ENCODE measurements at regions not wholly inside any gene's neighbourhood (a gene's known extent, or its start where the extent isn't known, plus 50 kb on each side); places are given as distances from the start of the nearest gene placed in this dataset.
"Not testable (repeated sequence)": the region's sequence is repeated elsewhere in the genome, so short reads cannot be mapped to it uniquely, and the experiment has no call there.

GRCh38 chr7:112916431-112916830, 126.2 kb upstream of the TMEM168 start:
- WGBS, 2 donors = 96 to 98% methylated on average over 18 of the region's 18 CpGs
- not testable (repeated sequence) for H3K9me3 ChIP-seq (ENCODE audit: control insufficient read depth in 2 of 2, insufficient read depth in 1 of 2, low read depth in 1 of 2, low read length in 1 of 2); H3K4me3 ChIP-seq (ENCODE audit: low read depth in 1 of 2, low read length in 2 of 2)

GRCh38 chr7:112908086-112908485, 117.9 kb upstream of the TMEM168 start:
- Histone ChIP-seq H3K4me3 (ENCODE audit: low read depth in 1 of 2, low read length in 2 of 2) (no peak overlapping the region), H3K9me3 (ENCODE audit: control insufficient read depth in 2 of 2, insufficient read depth in 1 of 2, low read depth in 1 of 2, low read length in 1 of 2) (no peaks in the 10 kb centered on the region), H3K27ac (ENCODE audit: low read depth in 2 of 2, low read length in 1 of 2) (no peak overlapping the region), H3K4me1 (ENCODE audit: control insufficient read depth in 2 of 2, insufficient read depth in 2 of 2, low read length in 1 of 2) (no peaks in the 10 kb centered on the region), H3K27me3 (ENCODE audit: control insufficient read depth in 1 of 2, insufficient read depth in 2 of 2, low read length in 2 of 2) (no peaks in the 10 kb centered on the region), H3K36me3 (ENCODE audit: control insufficient read depth in 2 of 2, insufficient read depth in 2 of 2, low read length in 1 of 2) (peaks cover 0 to 5% of the 10 kb centered on the region in 2 donors)
- WGBS, 2 donors = 89 to 92% methylated on average over 2 of the region's 2 CpGs

More at GRCh38 chr7:112916431-112916830, 126.2 kb upstream of the TMEM168 start:
- not testable (repeated sequence) for H3K27ac ChIP-seq (ENCODE audit: low read depth in 2 of 2, low read length in 1 of 2); H3K36me3 ChIP-seq (ENCODE audit: control insufficient read depth in 2 of 2, insufficient read depth in 2 of 2, low read length in 1 of 2); H3K27me3 ChIP-seq (ENCODE audit: control insufficient read depth in 1 of 2, insufficient read depth in 2 of 2, low read length in 2 of 2); H3K4me1 ChIP-seq (ENCODE audit: control insufficient read depth in 2 of 2, insufficient read depth in 2 of 2, low read length in 1 of 2)

GRCh38 chr7:112907658-112908057, 117.5 kb upstream of the TMEM168 start:
- Histone ChIP-seq H3K4me3 (ENCODE audit: low read depth in 1 of 2, low read length in 2 of 2) (no peak overlapping the region), H3K27ac (ENCODE audit: low read depth in 2 of 2, low read length in 1 of 2) (no peak overlapping the region), H3K36me3 (ENCODE audit: control insufficient read depth in 2 of 2, insufficient read depth in 2 of 2, low read length in 1 of 2) (peaks cover 0 to 5% of the 10 kb centered on the region in 2 donors), H3K9me3 (ENCODE audit: control insufficient read depth in 2 of 2, insufficient read depth in 1 of 2, low read depth in 1 of 2, low read length in 1 of 2) (no peaks in the 10 kb centered on the region), H3K4me1 (ENCODE audit: control insufficient read depth in 2 of 2, insufficient read depth in 2 of 2, low read length in 1 of 2) (no peaks in the 10 kb centered on the region), H3K27me3 (ENCODE audit: control insufficient read depth in 1 of 2, insufficient read depth in 2 of 2, low read length in 2 of 2) (no peaks in the 10 kb centered on the region)
- 94 to 98% methylated on average over 1 of the region's 1 CpG for WGBS, 2 donors

- Histone ChIP-seq H3K4me3 (ENCODE audit: low read depth in 1 of 2, low read length in 2 of 2) (no peak overlapping the region), H3K36me3 (ENCODE audit: control insufficient read depth in 2 of 2, insufficient read depth in 2 of 2, low read length in 1 of 2) (peaks cover 0 to under 1% of the 10 kb centered on the region in 2 donors), H3K27ac (ENCODE audit: low read depth in 2 of 2, low read length in 1 of 2) (no peak overlapping the region), H3K27me3 (ENCODE audit: control insufficient read depth in 1 of 2, insufficient read depth in 2 of 2, low read length in 2 of 2) (no peaks in the 10 kb centered on the region), H3K9me3 (ENCODE audit: control insufficient read depth in 2 of 2, insufficient read depth in 1 of 2, low read depth in 1 of 2, low read length in 1 of 2) (no peaks in the 10 kb centered on the region), H3K4me1 (ENCODE audit: control insufficient read depth in 2 of 2, insufficient read depth in 2 of 2, low read length in 1 of 2) (no peaks in the 10 kb centered on the region)
Observed at GRCh38 chr7:112905950-112906349, 115.8 kb upstream of the TMEM168 start.

- no peaks in the 10 kb centered on the region for H3K27me3 ChIP-seq (ENCODE audit: control insufficient read depth in 1 of 2, insufficient read depth in 2 of 2, low read length in 2 of 2)
- no peaks in the 10 kb centered on the region for H3K36me3 ChIP-seq (ENCODE audit: control insufficient read depth in 2 of 2, insufficient read depth in 2 of 2, low read length in 1 of 2)
- no peak overlapping the region for H3K27ac ChIP-seq (ENCODE audit: low read depth in 2 of 2, low read length in 1 of 2)
- no peak overlapping the region for H3K4me3 ChIP-seq (ENCODE audit: low read depth in 1 of 2, low read length in 2 of 2)
- H3K4me1 ChIP-seq (ENCODE audit: control insufficient read depth in 2 of 2, insufficient read depth in 2 of 2, low read length in 1 of 2) = no peaks in the 10 kb centered on the region
- H3K9me3 ChIP-seq (ENCODE audit: control insufficient read depth in 2 of 2, insufficient read depth in 1 of 2, low read depth in 1 of 2, low read length in 1 of 2) = no peaks in the 10 kb centered on the region
Observed at GRCh38 chr7:112905413-112905812, 115.2 kb upstream of the TMEM168 start.

GRCh38 chr7:112898432-112899290, 108.5 kb upstream of the TMEM168 start:
- Histone ChIP-seq H3K9me3 (ENCODE audit: control insufficient read depth in 2 of 2, insufficient read depth in 1 of 2, low read depth in 1 of 2, low read length in 1 of 2) (no peaks in the 10 kb centered on the region), H3K36me3 (ENCODE audit: control insufficient read depth in 2 of 2, insufficient read depth in 2 of 2, low read length in 1 of 2) (peaks cover 3 to 4% of the 10 kb centered on the region in 2 donors), H3K27me3 (ENCODE audit: control insufficient read depth in 1 of 2, insufficient read depth in 2 of 2, low read length in 2 of 2) (no peaks in the 10 kb centered on the region), H3K4me1 (ENCODE audit: control insufficient read depth in 2 of 2, insufficient read depth in 2 of 2, low read length in 1 of 2) (peaks cover 0 to 2% of the 10 kb centered on the region in 2 donors), H3K4me3 (ENCODE audit: low read depth in 1 of 2, low read length in 2 of 2) (no peak overlapping the region), H3K27ac (ENCODE audit: low read depth in 2 of 2, low read length in 1 of 2) (no peak overlapping the region)

GRCh38 chr7:112897839-112898431, 107.7 kb upstream of the TMEM168 start:
- Histone ChIP-seq H3K27me3 (ENCODE audit: control insufficient read depth in 1 of 2, insufficient read depth in 2 of 2, low read length in 2 of 2) (no peaks in the 10 kb centered on the region), H3K9me3 (ENCODE audit: control insufficient read depth in 2 of 2, insufficient read depth in 1 of 2, low read depth in 1 of 2, low read length in 1 of 2) (no peaks in the 10 kb centered on the region), H3K36me3 (ENCODE audit: control insufficient read depth in 2 of 2, insufficient read depth in 2 of 2, low read length in 1 of 2) (peaks cover 3 to 4% of the 10 kb centered on the region in 2 donors), H3K4me1 (ENCODE audit: control insufficient read depth in 2 of 2, insufficient read depth in 2 of 2, low read length in 1 of 2) (peaks cover 0 to 2% of the 10 kb centered on the region in 2 donors), H3K27ac (ENCODE audit: low read depth in 2 of 2, low read length in 1 of 2) (no peak overlapping the region), H3K4me3 (ENCODE audit: low read depth in 1 of 2, low read length in 2 of 2) (no peak overlapping the region)
- WGBS, 2 donors = 91 to 98% methylated on average over 2 of the region's 2 CpGs

- H3K36me3 ChIP-seq (ENCODE audit: control insufficient read depth in 2 of 2, insufficient read depth in 2 of 2, low read length in 1 of 2) = peaks cover 3 to 6% of the 10 kb centered on the region in 2 donors
- no peaks in the 10 kb centered on the region for H3K9me3 ChIP-seq (ENCODE audit: control insufficient read depth in 2 of 2, insufficient read depth in 1 of 2, low read depth in 1 of 2, low read length in 1 of 2)
- no peak overlapping the region for H3K4me3 ChIP-seq (ENCODE audit: low read depth in 1 of 2, low read length in 2 of 2)
- no peaks in the 10 kb centered on the region for H3K27me3 ChIP-seq (ENCODE audit: control insufficient read depth in 1 of 2, insufficient read depth in 2 of 2, low read length in 2 of 2)
- peaks cover 0 to 2% of the 10 kb centered on the region in 2 donors for H3K4me1 ChIP-seq (ENCODE audit: control insufficient read depth in 2 of 2, insufficient read depth in 2 of 2, low read length in 1 of 2)
- 81 to 83% methylated on average over 10 of the region's 10 CpGs for WGBS, 2 donors
- H3K27ac ChIP-seq (ENCODE audit: low read depth in 2 of 2, low read length in 1 of 2) = no peak overlapping the region
Observed at GRCh38 chr7:112896026-112896601, 105.9 kb upstream of the TMEM168 start.

- no peak overlapping the region for H3K27ac ChIP-seq (ENCODE audit: low read depth in 2 of 2, low read length in 1 of 2)
- no peaks in the 10 kb centered on the region for H3K4me1 ChIP-seq (ENCODE audit: control insufficient read depth in 2 of 2, insufficient read depth in 2 of 2, low read length in 1 of 2)
Observed at GRCh38 chr7:112892263-112892662, 102.1 kb upstream of the TMEM168 start.

More at GRCh38 chr7:112892263-112892662, 102.1 kb upstream of the TMEM168 start:
- Histone ChIP-seq H3K9me3 (ENCODE audit: control insufficient read depth in 2 of 2, insufficient read depth in 1 of 2, low read depth in 1 of 2, low read length in 1 of 2) (no peaks in the 10 kb centered on the region), H3K27me3 (ENCODE audit: control insufficient read depth in 1 of 2, insufficient read depth in 2 of 2, low read length in 2 of 2) (no peaks in the 10 kb centered on the region), H3K36me3 (ENCODE audit: control insufficient read depth in 2 of 2, insufficient read depth in 2 of 2, low read length in 1 of 2) (peaks cover 0 to 6% of the 10 kb centered on the region in 2 donors), H3K4me3 (ENCODE audit: low read depth in 1 of 2, low read length in 2 of 2) (no peak overlapping the region)
- 74 to 77% methylated on average over 2 of the region's 2 CpGs for WGBS, 2 donors
